ENCODE measurements at regions not wholly inside any gene's neighbourhood (a gene's known extent, or its start where the extent isn't known, plus 50 kb on each side); places are given as distances from the start of the nearest gene placed in this dataset.

DNA sequence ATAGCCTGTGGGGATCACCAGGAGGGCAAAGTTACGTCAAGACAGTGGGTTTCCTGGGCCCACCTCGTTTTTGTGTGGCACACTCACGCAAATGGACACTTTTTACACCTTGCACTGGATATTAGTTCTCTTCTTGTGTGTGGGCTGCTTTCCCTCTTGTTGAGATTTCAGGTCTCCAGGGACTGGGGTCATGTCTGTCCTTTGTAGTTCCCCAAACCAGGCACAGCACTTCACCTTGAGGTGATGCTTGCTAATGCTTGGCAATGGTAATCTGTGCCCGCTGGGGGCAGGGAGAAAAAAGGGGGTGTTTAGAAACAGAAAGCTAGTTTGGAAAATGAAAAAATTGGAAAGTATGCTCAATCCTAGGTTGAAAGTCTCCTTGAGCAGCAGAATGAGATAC lies 195.3 kb downstream of the PTEN start:
- DNase-seq (ENCODE audit: low spot score), result no peak
- ATAC-seq, result no peak

DNA sequence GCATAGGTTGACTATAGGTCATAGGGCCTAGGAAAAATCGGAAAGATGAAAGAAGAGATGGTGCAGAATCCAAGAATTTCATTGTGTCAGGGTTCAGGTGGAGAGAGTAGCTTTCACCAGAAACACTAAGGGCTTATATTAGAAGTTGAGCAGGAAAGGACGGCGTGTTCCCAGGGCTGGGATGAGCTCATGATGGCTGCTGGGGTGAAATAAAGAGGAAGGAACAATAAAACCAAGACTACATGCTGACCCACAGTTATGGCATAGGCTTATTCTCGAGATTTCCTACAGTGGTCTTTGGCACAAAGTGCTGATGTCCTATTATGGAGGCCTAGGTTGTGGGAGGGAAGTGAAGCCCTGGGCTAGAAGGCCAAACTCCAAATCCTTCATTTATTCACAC lies 195.8 kb downstream of the PTEN start:
- ATAC-seq, result no peak
- no peak for DNase-seq (ENCODE audit: low spot score)

DNA sequence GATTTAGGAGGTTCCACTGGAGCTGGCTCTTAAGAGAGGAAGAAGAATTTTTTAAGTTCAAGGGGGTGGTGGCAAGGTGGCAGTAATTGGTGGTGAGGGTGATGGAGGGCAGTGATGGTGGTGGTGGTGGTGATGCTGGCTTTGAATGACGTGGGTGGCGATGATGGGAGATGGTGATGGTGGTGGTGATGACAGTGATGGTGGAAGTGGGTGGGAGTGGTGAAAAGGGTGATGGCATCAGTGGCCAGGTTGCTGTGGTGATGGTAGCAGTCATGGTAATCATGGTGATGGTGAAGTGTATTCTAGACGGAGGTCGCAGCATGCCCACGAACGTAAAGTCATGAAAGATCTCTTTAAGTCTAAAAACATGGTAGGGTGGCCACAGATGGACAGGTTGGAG lies 197.3 kb downstream of the PTEN start:
- ATAC-seq (no peak), DNase-seq (ENCODE audit: low spot score) (no peak)

- no peak for DNase-seq (ENCODE audit: low spot score)
- ATAC-seq, result peak; percentile 2
Measured at GRCh38 chr10:88062385-88062784, 199.0 kb downstream of the PTEN start.

GRCh38 chr10:88062798-88063472 lies 199.5 kb downstream of the PTEN start:
- ATAC-seq (peak; percentile 85), DNase-seq (ENCODE audit: low spot score) (peak; percentile 82)

DNA sequence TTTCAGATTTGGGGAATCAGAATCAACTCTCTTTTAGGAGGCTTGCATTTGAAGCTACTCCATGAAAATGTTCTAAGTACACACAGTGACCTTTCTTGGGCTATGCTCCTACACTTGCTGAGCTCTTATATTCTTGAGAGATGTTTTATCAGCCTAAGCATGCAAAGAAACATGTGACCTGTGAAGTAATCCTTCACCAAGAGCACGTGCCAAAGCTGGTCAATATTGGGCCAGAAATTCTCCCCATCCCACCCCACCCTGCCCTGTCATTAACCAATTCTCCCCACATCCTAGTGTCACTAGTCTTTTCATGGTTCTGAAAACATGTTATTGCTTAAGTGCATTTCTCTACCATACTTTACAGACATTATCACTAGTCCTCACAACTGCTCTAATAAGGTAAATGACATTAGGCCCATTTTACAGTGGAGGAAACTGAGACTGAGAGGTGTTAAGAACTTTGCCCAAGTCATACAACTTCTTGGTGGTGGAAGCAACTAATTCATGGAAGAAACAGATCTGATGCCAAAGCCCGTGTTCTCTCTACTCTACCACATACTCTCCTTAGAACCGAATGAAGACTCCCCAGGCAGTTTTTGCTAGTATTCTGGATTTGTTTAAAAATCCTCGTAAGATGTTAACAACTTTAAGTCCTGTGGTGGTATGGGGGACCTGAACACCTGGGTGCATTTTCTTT lies 200.6 kb downstream of the PTEN start:
- no peak for DNase-seq (ENCODE audit: low spot score)
- no peak for ATAC-seq

- ATAC-seq, result peak; percentile 63
- DNase-seq (ENCODE audit: low spot score), result peak; percentile 91
Measured at GRCh38 chr10:88064608-88065382, 201.4 kb downstream of the PTEN start.

GRCh38 chr10:88065383-88066049 lies 202.1 kb downstream of the PTEN start:
- no peak for DNase-seq (ENCODE audit: low spot score)

GRCh38 chr10:88066319-88066718 lies 202.9 kb downstream of the PTEN start:
- DNase-seq (ENCODE audit: low spot score), result no peak
- ATAC-seq, result no peak

More at GRCh38 chr10:88065383-88066049, 202.1 kb downstream of the PTEN start:
- ATAC-seq, result no peak

DNA sequence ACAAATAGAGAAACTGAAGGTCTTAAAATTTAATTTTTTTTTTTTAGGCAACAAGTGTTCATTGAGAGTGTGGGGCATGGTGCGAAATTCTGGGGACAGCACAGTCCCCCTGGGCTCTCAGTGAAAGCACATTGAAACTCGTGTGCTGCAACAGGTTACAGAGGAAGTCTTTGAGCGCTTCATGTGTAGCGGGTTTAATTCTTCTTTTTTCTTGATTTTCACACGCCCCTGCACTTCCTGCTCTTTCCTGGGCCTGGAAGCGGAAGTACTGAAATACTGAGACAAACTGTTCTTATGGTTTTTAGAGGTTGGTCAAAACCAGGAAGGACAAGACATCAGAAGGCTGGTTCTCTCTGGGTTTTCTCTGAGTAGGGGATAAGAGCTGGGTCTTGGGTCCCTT lies 203.5 kb downstream of the PTEN start:
- DNase-seq (ENCODE audit: low spot score), result no peak
- ATAC-seq, result no peak

- no peak for DNase-seq (ENCODE audit: low spot score)
- ATAC-seq, result no peak
Measured at GRCh38 chr10:88067737-88068136, 204.3 kb downstream of the PTEN start.

- DNase-seq (ENCODE audit: low spot score), result no peak
- ATAC-seq, result no peak
Measured at GRCh38 chr10:88069338-88069737, 205.9 kb downstream of the PTEN start.

DNA sequence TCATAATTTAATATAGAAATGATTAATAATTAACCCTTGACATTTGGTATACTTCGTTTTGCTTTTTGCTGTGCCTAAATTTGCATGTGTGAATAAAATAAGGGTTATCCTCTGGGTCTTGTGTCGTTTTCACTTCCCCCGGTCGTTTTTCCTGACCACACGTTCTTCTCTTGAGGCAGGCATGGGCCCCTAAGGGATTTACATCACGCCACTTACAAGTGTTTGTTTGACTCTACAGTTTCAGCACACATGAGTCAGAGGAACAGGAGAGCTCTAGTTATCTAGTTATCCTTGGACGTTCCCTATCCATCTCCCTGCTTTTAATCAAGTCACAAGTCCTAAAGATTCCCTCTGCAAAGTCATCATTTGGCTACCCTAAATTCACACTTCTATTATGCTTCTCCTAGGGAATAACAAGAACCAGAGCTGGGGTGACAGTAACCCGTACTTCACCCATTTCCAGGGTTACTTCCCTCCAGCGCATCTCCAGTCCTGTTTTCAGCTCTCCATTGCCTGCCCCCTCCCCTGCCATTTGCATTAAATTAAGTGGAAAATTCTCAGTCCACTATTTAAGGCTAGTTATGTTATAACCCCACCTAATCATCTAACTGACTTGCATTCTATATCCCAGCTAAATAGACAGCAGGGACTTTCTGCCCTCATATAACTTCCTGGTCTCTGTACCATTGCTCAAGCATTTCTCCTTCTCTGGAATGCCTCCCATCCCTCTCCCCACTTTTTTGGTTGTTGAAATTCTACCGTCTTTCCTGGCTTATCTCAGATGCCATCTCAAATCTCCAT lies 206.9 kb downstream of the PTEN start:
- DNase-seq (ENCODE audit: low spot score) (no peak), ATAC-seq (no peak)

GRCh38 chr10:88071879-88072278 lies 208.5 kb downstream of the PTEN start:
- ATAC-seq (no peak), DNase-seq (ENCODE audit: low spot score) (no peak)

DNA sequence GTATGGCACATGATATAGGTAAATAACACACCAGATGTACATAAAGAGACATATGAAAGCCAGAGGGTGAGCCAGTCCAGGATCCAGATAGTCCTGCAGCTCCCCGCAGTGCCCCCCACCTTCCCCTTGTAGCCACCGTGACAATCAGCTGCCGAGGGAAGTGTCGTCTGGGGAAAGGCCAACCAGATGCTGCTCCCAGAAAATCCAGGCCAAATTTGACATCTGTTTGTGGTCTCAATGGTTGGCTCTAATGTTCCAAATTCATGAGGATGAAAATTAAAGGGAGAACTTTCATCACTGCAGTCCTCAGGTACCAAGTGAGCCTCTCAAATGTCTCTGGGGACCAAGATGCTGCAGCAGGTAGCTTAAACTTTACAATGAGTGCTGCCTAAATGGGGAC lies 210.3 kb downstream of the PTEN start:
- ATAC-seq (no peak), DNase-seq (ENCODE audit: low spot score) (no peak)

DNA sequence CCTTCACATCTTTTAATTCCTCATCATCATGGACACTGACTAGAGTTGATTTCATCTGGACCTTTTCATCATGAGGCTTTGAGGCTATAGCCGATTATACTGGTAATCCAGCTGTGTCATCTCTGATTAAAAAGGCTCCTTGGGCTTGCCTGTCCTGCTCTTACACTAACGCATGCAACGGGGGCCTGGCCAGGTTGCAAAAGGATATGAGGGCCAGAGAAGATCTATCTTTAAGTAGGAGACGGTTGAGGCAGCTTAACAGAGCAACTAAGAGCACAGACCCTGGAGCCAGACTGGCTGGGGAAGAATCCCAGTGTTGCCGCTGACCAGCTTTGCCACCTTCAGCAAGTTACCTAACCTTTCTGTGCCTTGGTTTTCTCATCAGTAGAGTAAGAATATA lies 211.5 kb downstream of the PTEN start:
- DNase-seq (ENCODE audit: low spot score), result no peak

DNA sequence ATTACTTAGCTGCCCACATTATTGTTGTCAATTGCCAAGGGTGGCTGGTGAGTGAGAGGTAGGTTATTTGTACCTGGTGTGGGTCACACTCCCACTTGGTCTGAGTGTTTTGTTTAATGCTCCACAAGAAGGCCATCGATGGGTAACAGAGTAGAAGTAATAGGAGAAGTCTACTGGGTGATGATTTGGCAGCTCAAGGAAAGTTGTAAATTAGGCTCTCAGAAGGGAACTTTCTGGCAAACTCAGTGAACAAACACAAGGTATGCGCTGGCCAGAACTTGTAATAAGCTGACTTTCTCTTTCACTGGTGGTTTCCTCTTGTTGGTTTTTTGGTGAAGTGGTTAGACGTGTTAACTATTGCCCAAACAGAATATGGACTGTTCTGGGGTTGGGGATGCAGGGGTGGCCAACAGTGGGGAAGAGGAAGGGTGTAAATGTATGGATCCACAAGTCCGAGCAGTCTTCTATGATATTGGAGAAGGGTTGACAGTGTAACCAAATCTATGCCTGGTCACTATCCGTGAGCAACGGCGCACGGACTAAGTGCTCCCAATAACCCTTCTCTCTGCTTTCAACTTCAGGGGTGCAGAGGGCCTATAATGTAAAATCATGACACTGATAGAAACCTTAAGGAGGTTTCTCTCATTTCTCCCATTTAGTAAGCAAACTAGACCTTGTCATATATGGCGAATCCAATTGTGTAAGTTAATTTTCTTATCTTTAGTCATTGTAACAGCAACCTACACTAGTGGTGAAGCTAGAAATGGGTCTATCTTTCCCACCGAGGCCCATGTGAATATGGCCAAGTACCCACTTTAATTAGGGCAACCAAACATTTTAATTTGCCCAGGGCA lies 212.8 kb downstream of the PTEN start:
- DNase-seq (ENCODE audit: low spot score), result no peak
- no peak for ATAC-seq

More for the DNA sequence above, 211.5 kb downstream of the PTEN start:
- no peak for ATAC-seq

DNA sequence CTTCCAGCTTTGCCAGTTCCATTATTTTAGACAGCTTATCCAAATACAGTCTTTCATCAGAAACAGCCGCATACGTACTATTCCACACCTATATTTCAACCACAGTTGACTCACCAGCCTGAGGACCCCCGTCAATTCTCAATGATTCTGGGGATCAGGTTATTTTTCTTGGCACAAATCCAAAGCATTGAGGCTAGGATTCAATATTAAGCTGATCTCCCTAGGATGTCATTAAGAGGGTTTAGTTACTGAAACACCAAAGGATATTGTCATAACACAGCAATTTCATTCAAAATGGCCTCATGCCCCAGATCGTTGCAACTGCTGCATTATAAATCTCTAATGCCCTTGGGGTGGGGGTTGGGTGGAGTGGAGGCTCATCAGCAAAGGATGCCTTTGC lies 214.6 kb downstream of the PTEN start:
- no peak for DNase-seq (ENCODE audit: low spot score)
- no peak for ATAC-seq

GRCh38 chr10:88080213-88080612 lies 216.8 kb downstream of the PTEN start:
- DNase-seq (ENCODE audit: low spot score) (no peak), ATAC-seq (peak; percentile 91)

All from left lobe of liver (tissue), 2 donors.